Loucy (cell line): ENCODE measurements at regions not wholly inside any gene's neighbourhood (a gene's known extent, or its start where the extent isn't known, plus 50 kb on each side); places are given as distances from the start of the nearest gene placed in this dataset.

Experiments used
- H2AFZ ChIP-seq: fragments of 200-600 bp; sonication (generic); 2 replicates; pipeline ENCODE4 v1.6.0; 2016; ENCODE audit warnings: antibody characterized with exemption, mild to moderate bottlenecking, low read length, moderate library complexity
- H3F3A ChIP-seq: fragments of 200-600 bp; 2 replicates; pipeline ENCODE4 v1.6.0; 2016; ENCODE audit warnings: antibody characterized with exemption, low read depth, mild to moderate bottlenecking
- H3K27me3 ChIP-seq: fragments of 200-600 bp; sonication (generic); 2 replicates; pipeline ENCODE4 v1.6.1; 2014; ENCODE audit warnings: low read length, mild to moderate bottlenecking; ENCODE audit not compliant: insufficient read depth, poor library complexity, severe bottlenecking
- H3K36me3 ChIP-seq: fragments of 200-600 bp; sonication (generic); 2 replicates; pipeline ENCODE4 v1.6.1; 2016; ENCODE audit warnings: low read length; ENCODE audit not compliant: insufficient read depth
- H3K4me1 ChIP-seq: fragments of 200-600 bp; sonication (generic); 2 replicates; pipeline ENCODE4 v1.5.1; 2014; ENCODE audit warnings: low read length, mild to moderate bottlenecking; ENCODE audit not compliant: insufficient read depth, poor library complexity, severe bottlenecking
- H3K4me2 ChIP-seq: fragments of 200-600 bp; sonication (generic); 2 replicates; pipeline ENCODE4 v1.6.0; 2014; ENCODE audit warnings: antibody characterized with exemption, low read length, low read depth, mild to moderate bottlenecking; ENCODE audit not compliant: poor library complexity, severe bottlenecking
- H3K4me3 ChIP-seq: fragments of 200-600 bp; sonication (generic); 2 replicates; pipeline ENCODE4 v1.5.1; 2014; ENCODE audit warnings: low read length, mild to moderate bottlenecking, mixed read lengths; ENCODE audit not compliant: poor library complexity, severe bottlenecking
- H3K79me2 ChIP-seq: fragments of 200-600 bp; sonication (generic); 2 replicates; pipeline ENCODE4 v1.6.1; 2014; ENCODE audit warnings: low read length; ENCODE audit not compliant: insufficient read depth
- H3K9ac ChIP-seq: fragments of 200-600 bp; sonication (generic); 2 replicates; pipeline ENCODE4 v1.6.0; 2014; ENCODE audit warnings: mild to moderate bottlenecking, low read depth, low read length, moderate library complexity; ENCODE audit not compliant: poor library complexity, severe bottlenecking
- H3K9me2 ChIP-seq: fragments of 200-600 bp; sonication (generic); replicated peaks from 2 replicates; pipeline ENCODE4 v1.6.1; 2016; ENCODE audit warnings: low read depth, low read length, mixed read lengths
- H3K9me3 ChIP-seq: fragments of 200-600 bp; sonication (generic); 2 replicates; pipeline ENCODE4 v1.6.1; 2014; ENCODE audit warnings: mild to moderate bottlenecking, antibody characterized with exemption, low read length, low read depth; ENCODE audit not compliant: insufficient read depth
- H4K20me1 ChIP-seq: fragments of 200-600 bp; sonication (generic); 2 replicates; pipeline ENCODE4 v1.6.0; 2014; ENCODE audit warnings: antibody characterized with exemption, low read length, mild to moderate bottlenecking; ENCODE audit not compliant: insufficient read depth, poor library complexity, severe bottlenecking
- CTCF ChIP-seq: fragments of 200-600 bp; sonication (generic); conservative IDR thresholded peaks from 2 replicates; pipeline ENCODE4 v1.5.1; 2014; ENCODE audit warnings: mild to moderate bottlenecking, antibody characterized with exemption, low read length
- EZH2phosphoT487 ChIP-seq: fragments of 200-600 bp; IDR thresholded peaks from 2 replicates; pipeline ENCODE4 v1.6.1; 2018; ENCODE audit warnings: antibody characterized with exemption, mild to moderate bottlenecking, moderate library complexity, borderline replicate concordance

- no peak for TF ChIP-seq CTCF
- TF ChIP-seq EZH2phosphoT487, result no peak
- no peaks in the 10 kb centered on the region for H3K27me3 ChIP-seq
- no peaks in the 10 kb centered on the region for H4K20me1 ChIP-seq
- H3K9me3 ChIP-seq, result no peaks in the 10 kb centered on the region
- H3K9me2 ChIP-seq, result no peaks in the 10 kb centered on the region
- no peak overlapping the region for H3K4me2 ChIP-seq
- H3K79me2 ChIP-seq, result no peaks in the 10 kb centered on the region
- H3K9ac ChIP-seq, result no peak overlapping the region
- no peak overlapping the region for H3K4me3 ChIP-seq
- H2AFZ ChIP-seq, result no peak overlapping the region
- no peaks in the 10 kb centered on the region for H3K36me3 ChIP-seq
- H3K4me1 ChIP-seq, result no peaks in the 10 kb centered on the region
- H3F3A ChIP-seq, result no peaks in the 10 kb centered on the region
Measured at GRCh38 chr9:12224449-12224848, 468.7 kb upstream of the TYRP1 start.

GRCh38 chr9:12230708-12231107 is 462.5 kb upstream of the TYRP1 start:
- no peaks in the 10 kb centered on the region for H3F3A ChIP-seq
- 0 out of 2 replicates have a peak overlapping the region, but pooled peaks have one; percentile 55 for H2AFZ ChIP-seq
- no peaks in the 10 kb centered on the region for H3K9me3 ChIP-seq
- no peaks in the 10 kb centered on the region for H3K4me1 ChIP-seq
- no peaks in the 10 kb centered on the region for H3K9me2 ChIP-seq
- peak overlapping the region; percentile 24 for H3K4me2 ChIP-seq
- H3K79me2 ChIP-seq, result no peaks in the 10 kb centered on the region
- H3K36me3 ChIP-seq, result no peaks in the 10 kb centered on the region
- H4K20me1 ChIP-seq, result no peaks in the 10 kb centered on the region
- no peak for TF ChIP-seq CTCF
- no peak for TF ChIP-seq EZH2phosphoT487
- no peaks in the 10 kb centered on the region for H3K27me3 ChIP-seq
- peak overlapping the region; percentile 28 for H3K4me3 ChIP-seq
- no peak overlapping the region for H3K9ac ChIP-seq

- Histone ChIP-seq H3K9me3 (no peaks in the 10 kb centered on the region), H3K36me3 (no peaks in the 10 kb centered on the region), H3K79me2 (no peaks in the 10 kb centered on the region), H3K27me3 (no peaks in the 10 kb centered on the region), H3K4me2 (no peak overlapping the region), H3K4me1 (no peaks in the 10 kb centered on the region), H3K9ac (no peak overlapping the region), H3F3A (no peaks in the 10 kb centered on the region), H3K4me3 (no peak overlapping the region), H4K20me1 (no peaks in the 10 kb centered on the region), H3K9me2 (no peaks in the 10 kb centered on the region), H2AFZ (no peak overlapping the region)
- TF ChIP-seq EZH2phosphoT487 (no peak), CTCF (no peak)
Measured at GRCh38 chr9:12231832-12232231, 461.4 kb upstream of the TYRP1 start.
